GM12873 (cell line): ENCODE measurements at regions not wholly inside any gene's neighbourhood (a gene's known extent, or its start where the extent isn't known, plus 50 kb on each side); places are given as distances from the start of the nearest gene placed in this dataset.

Source experiments
- CTCF ChIP-seq: IDR thresholded peaks from 2 replicates; pipeline ENCODE4 v1.5.1; 2012; ENCODE audit warnings: low read depth, mild to moderate bottlenecking, moderate library complexity, low read length, control low read depth; ENCODE audit not compliant: insufficient read depth; ENCODE audit errors: missing control alignments

GRCh38 chr6:41475737-41476357 lies 70.3 kb upstream of the FOXP4 start:
- TF ChIP-seq CTCF, result no peak

GRCh38 chr6:41476401-41476800 lies 69.8 kb upstream of the FOXP4 start:
- no peak for TF ChIP-seq CTCF

- TF ChIP-seq CTCF, result no peak
These were observed 68.6 kb upstream of the FOXP4 start for GRCh38 chr6:41477572-41477971.

GRCh38 chr6:41483943-41484342 lies 62.2 kb upstream of the FOXP4 start:
- TF ChIP-seq CTCF, result no peak

GRCh38 chr6:41487860-41488432 lies 58.2 kb upstream of the FOXP4 start:
- TF ChIP-seq CTCF, result no peak

GRCh38 chr6:41488433-41489119 lies 57.6 kb upstream of the FOXP4 start:
- no peak for TF ChIP-seq CTCF

GRCh38 chr6:41489120-41489851 lies 56.9 kb upstream of the FOXP4 start:
- no peak for TF ChIP-seq CTCF
